Spleen (tissue), 11 donors: ENCODE measurements at regions not wholly inside any gene's neighbourhood (a gene's known extent, or its start where the extent isn't known, plus 50 kb on each side); places are given as distances from the start of the nearest gene placed in this dataset.

Experiments used
- DNase-seq: peaks from one replicate; pipeline ENCODE4 v3.0.0-alpha.2; 2020
- H3K27ac ChIP-seq, 8 donors: fragments of 200-600 bp; sonication (generic) in 7 of 8; 1 replicate in 4 of 8; 2 replicates in 4 of 8; pipeline versions ENCODE4 v1.5.0 to v1.8.0; 2016 to 2021; ENCODE audit warnings: inconsistent platforms in 4 of 8, mild to moderate bottlenecking in 4 of 8, moderate library complexity in 1 of 8
- H3K27me3 ChIP-seq, 7 donors: fragments of 200-600 bp; sonication (generic) in 6 of 7; replicated peaks in 1 of 7; 1 replicate in 4 of 7; 2 replicates in 3 of 7; pipeline versions ENCODE4 v1.5.0 to v1.8.0; 2016 to 2021; ENCODE audit warnings: inconsistent platforms in 3 of 7, mild to moderate bottlenecking in 1 of 7
- H3K36me3 ChIP-seq, 6 donors: fragments of 200-600 bp; sonication (generic) in 5 of 6; 1 replicate in 4 of 6; 2 replicates in 2 of 6; pipeline versions ENCODE4 v1.5.0 to v1.8.0; 2016 to 2021; ENCODE audit warnings: inconsistent platforms in 2 of 6
- H3K4me1 ChIP-seq, 6 donors: fragments of 200-600 bp; sonication (generic) in 5 of 6; 1 replicate in 3 of 6; 2 replicates in 3 of 6; pipeline versions ENCODE4 v1.5.0 to v1.8.0; 2016 to 2021; ENCODE audit warnings: inconsistent platforms in 3 of 6
- H3K4me3 ChIP-seq, 8 donors: fragments of 200-600 bp; sonication (generic) in 7 of 8; 1 replicate in 4 of 8; 2 replicates in 4 of 8; pipeline versions ENCODE4 v1.5.0 to v1.8.0; 2016 to 2021; ENCODE audit warnings: inconsistent platforms in 4 of 8, mild to moderate bottlenecking in 4 of 8, moderate library complexity in 2 of 8
- H3K9me3 ChIP-seq, 8 donors: fragments of 200-600 bp; sonication (generic) in 7 of 8; 1 replicate in 4 of 8; 2 replicates in 4 of 8; pipeline versions ENCODE4 v1.5.0 to v1.8.0; 2016 to 2021; ENCODE audit warnings: inconsistent platforms in 4 of 8
- CTCF ChIP-seq, 11 experiments: fragments of 200-600 bp in 7 of 11; fragments of 450-650 bp in 4 of 11; sonication (generic) in 4 of 11; IDR thresholded peaks in 8 of 11; conservative IDR thresholded peaks in 3 of 11; 1 replicate in 7 of 11; 2 replicates in 4 of 11; pipeline versions ENCODE4 v1.4.0 to v1.8.0; 2016 to 2021; ENCODE audit warnings: antibody characterized with exemption in 11 of 11, inconsistent platforms in 4 of 11, mild to moderate bottlenecking in 1 of 11
- POLR2A ChIP-seq, 3 donors: fragments of 450-650 bp; IDR thresholded peaks; one replicate each; pipeline ENCODE4 v1.5.1; 2017; ENCODE audit warnings: antibody characterized with exemption in 3 of 3, mild to moderate bottlenecking in 1 of 3
- POLR2AphosphoS5 ChIP-seq, 3 donors: sonication (generic); formaldehyde crosslinking; IDR thresholded peaks; one replicate each; pipeline ENCODE4 v1.5.1; 2017; ENCODE audit warnings: antibody characterized with exemption in 3 of 3
- WGBS, 5 donors: extraction: QIAGEN DNeasy Blood & Tissue Kit in 3 of 5; methylation state at CpG; one replicate each; pipeline versions ENCODE4 v1.1.5 to v1.1.7; 2013 to 2018; 5-methylcytosine and 5-hydroxymethylcytosine counted together
- intact Hi-C: fragments of 100-400 bp; cut with DNase I; formaldehyde crosslinking; loops from one replicate; pipeline ENCODE4 v1.15.0; 2023; ENCODE audit warnings: low total_unique reads
- donor health status: healthy with polysubstance abuse.
- donor health status: DM: no; HTN: no; CAD: no; lungs with moderate emphysema.
- donor health status: DM: no; HTN: no; CAD: no.
- donor health status: Bipolar disorder and iron deficiency.
- donor health status: healthy.
- donor health status: DM: no; HTN: no; CAD: no.
- donor health status: DM: yes; HTN: yes; CAD: no.

DNA sequence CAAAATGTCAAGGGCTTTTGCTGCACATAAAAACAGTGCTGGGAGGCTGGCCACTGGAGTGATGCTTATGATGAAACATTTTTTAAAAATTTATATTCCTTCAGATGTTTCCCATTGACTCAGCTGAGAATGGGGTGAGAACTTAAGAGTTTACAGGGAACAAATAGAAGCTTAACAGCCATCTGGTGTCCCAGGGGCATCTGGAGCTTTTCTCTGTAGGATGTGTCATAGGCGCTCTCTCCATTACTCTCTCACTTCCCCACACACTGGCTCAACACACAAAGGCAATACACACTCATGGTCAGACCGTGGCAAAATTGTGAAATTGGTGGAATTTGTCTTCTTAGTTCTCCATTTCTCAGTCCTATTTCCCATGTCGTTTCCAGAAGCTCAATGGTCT is 783.1 kb upstream of the LRRTM1 start:
- Histone ChIP-seq H3K36me3 (no peaks in the 10 kb centered on the region), H3K4me3 (no peak overlapping the region), H3K4me1 (no peaks in the 10 kb centered on the region), H3K9me3 (peaks cover 0 to 34% (median 1%) of the 10 kb centered on the region in 8 donors), H3K27ac (no peak overlapping the region), H3K27me3 (no peaks in the 10 kb centered on the region)
- WGBS, 5 donors: 64 to 88% (median 73%) methylated on average over 3 of the region's 3 CpGs
- intact Hi-C loops: no loop called here
- no peak for TF ChIP-seq POLR2AphosphoS5 (IDR thresholded peaks at IDR 0.05)
- TF ChIP-seq CTCF (IDR thresholded peaks at IDR 0.05 in 8 of 11, conservative IDR thresholded peaks at IDR 0.05 in 3 of 11): no peak
- no peak for TF ChIP-seq POLR2A (IDR thresholded peaks at IDR 0.05)
- no peak for DNase-seq

DNA sequence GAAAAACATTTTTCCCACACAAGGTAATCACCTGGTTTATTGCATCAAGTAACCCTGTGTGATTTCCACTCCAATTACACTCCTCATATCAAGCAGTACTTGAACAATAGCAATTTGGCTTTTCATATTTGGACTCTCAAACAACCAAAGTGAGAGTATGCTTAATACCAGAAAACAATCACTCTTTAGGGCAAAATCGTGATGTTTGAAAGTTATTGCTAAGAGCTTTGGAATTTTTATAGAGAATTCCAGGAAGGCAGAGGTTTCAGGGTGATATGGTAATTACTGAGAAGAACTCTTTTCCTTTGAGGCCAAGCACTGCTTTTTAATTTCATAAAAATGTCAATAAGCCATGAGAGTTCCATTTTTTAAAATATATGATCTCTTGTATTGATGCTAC is 779.5 kb upstream of the LRRTM1 start:
- no peaks in the 10 kb centered on the region for H3K27me3 ChIP-seq
- no peak overlapping the region for H3K4me3 ChIP-seq
- H3K9me3 ChIP-seq: peaks cover 0 to 40% (median 16%) of the 10 kb centered on the region in 8 donors
- DNase-seq: no peak
- intact Hi-C loops: no loop called here
- H3K27ac ChIP-seq: no peak overlapping the region
- TF ChIP-seq POLR2AphosphoS5 (IDR thresholded peaks at IDR 0.05) (no peak), CTCF (IDR thresholded peaks at IDR 0.05 in 8 of 11, conservative IDR thresholded peaks at IDR 0.05 in 3 of 11) (no peak), POLR2A (IDR thresholded peaks at IDR 0.05) (no peak)
- H3K36me3 ChIP-seq: no peaks in the 10 kb centered on the region
- WGBS, 5 donors: 30 to 61% (median 43%) methylated on average over 1 of the region's 1 CpG
- H3K4me1 ChIP-seq: no peaks in the 10 kb centered on the region

GRCh38 chr2:81078631-81079030 is 774.1 kb upstream of the LRRTM1 start:
- Histone ChIP-seq H3K27me3 (no peaks in the 10 kb centered on the region), H3K36me3 (no peaks in the 10 kb centered on the region), H3K9me3 (peaks cover 0 to 39% (median 15%) of the 10 kb centered on the region in 8 donors), H3K27ac (no peak overlapping the region), H3K4me3 (no peak overlapping the region), H3K4me1 (no peaks in the 10 kb centered on the region)
- no peak for TF ChIP-seq CTCF (IDR thresholded peaks at IDR 0.05 in 8 of 11, conservative IDR thresholded peaks at IDR 0.05 in 3 of 11)
- TF ChIP-seq POLR2A (IDR thresholded peaks at IDR 0.05): no peak
- no peak for TF ChIP-seq POLR2AphosphoS5 (IDR thresholded peaks at IDR 0.05)
- intact Hi-C loops: no loop called here
- WGBS, 5 donors: 78 to 87% (median 81%) methylated on average over 2 of the region's 2 CpGs
- no peak for DNase-seq

GRCh38 chr2:81078102-81078501 is 773.5 kb upstream of the LRRTM1 start:
- no peak overlapping the region for H3K27ac ChIP-seq

More at GRCh38 chr2:81078102-81078501, 773.5 kb upstream of the LRRTM1 start:
- intact Hi-C loops: no loop called here
- no peaks in the 10 kb centered on the region for H3K4me1 ChIP-seq
- 70 to 84% (median 83%) methylated on average over 4 of the region's 4 CpGs for whole genome bisulfite sequencing, 5 donors
- DNase-seq: no peak
- peaks cover 0 to 37% (median 15%) of the 10 kb centered on the region in 8 donors for H3K9me3 ChIP-seq
- no peak overlapping the region for H3K4me3 ChIP-seq
- TF ChIP-seq POLR2A (IDR thresholded peaks at IDR 0.05) (no peak), POLR2AphosphoS5 (IDR thresholded peaks at IDR 0.05) (no peak), CTCF (IDR thresholded peaks at IDR 0.05 in 8 of 11, conservative IDR thresholded peaks at IDR 0.05 in 3 of 11) (no peak)
- H3K36me3 ChIP-seq: no peaks in the 10 kb centered on the region
- H3K27me3 ChIP-seq: no peaks in the 10 kb centered on the region
